ENCODE measurements at regions not wholly inside any gene's neighbourhood (a gene's known extent, or its start where the extent isn't known, plus 50 kb on each side); places are given as distances from the start of the nearest gene placed in this dataset.

DNA sequence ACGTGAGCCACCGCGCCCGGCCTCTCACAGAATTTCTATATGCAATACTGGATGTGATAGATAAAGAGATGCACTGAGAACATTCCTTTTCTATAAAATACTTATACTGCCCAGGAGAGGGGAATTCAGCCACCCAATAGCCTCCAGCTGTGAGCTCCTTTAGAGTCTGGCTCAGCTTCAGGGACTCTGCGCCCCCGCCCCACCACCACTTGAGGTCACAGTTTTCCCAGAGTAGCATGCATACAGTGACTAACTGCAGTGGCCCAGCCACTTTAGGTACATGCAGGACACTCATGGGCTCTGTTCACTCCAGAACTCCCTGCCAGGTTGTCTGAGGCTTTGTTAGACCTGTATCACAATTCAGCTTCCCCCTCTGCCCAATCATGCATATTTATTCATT lies 144.4 kb upstream of the TET2 start:
- Histone ChIP-seq H3K27me3 (ENCODE audit: insufficient read depth, low read length, poor library complexity, severe bottlenecking) (no peaks in the 10 kb centered on the region), H4K20me1 (ENCODE audit: insufficient read depth, low read length, poor library complexity, severe bottlenecking) (no peaks in the 10 kb centered on the region), H3K4me2 (ENCODE audit: low read depth, low read length, poor library complexity, severe bottlenecking) (no peak overlapping the region), H3K4me3 (ENCODE audit: low read length, poor library complexity, severe bottlenecking) (no peak overlapping the region), H3F3A (ENCODE audit: low read depth) (no peaks in the 10 kb centered on the region), H3K9ac (ENCODE audit: low read depth, low read length, poor library complexity, severe bottlenecking) (no peak overlapping the region), H3K79me2 (ENCODE audit: insufficient read depth, low read length) (no peaks in the 10 kb centered on the region), H3K9me2 (replicated peaks; ENCODE audit: low read depth, low read length) (no peaks in the 10 kb centered on the region), H3K9me3 (ENCODE audit: insufficient read depth, low read depth, low read length) (no peaks in the 10 kb centered on the region), H3K36me3 (ENCODE audit: insufficient read depth, low read length) (no peaks in the 10 kb centered on the region), H2AFZ (ENCODE audit: low read length) (no peak overlapping the region), H3K4me1 (ENCODE audit: insufficient read depth, low read length, poor library complexity, severe bottlenecking) (no peaks in the 10 kb centered on the region)
- TF ChIP-seq CTCF (conservative IDR thresholded peaks at IDR 0.05; ENCODE audit: low read length) (no peak), EZH2phosphoT487 (IDR thresholded peaks at IDR 0.05; ENCODE audit: borderline replicate concordance) (no peak)

DNA sequence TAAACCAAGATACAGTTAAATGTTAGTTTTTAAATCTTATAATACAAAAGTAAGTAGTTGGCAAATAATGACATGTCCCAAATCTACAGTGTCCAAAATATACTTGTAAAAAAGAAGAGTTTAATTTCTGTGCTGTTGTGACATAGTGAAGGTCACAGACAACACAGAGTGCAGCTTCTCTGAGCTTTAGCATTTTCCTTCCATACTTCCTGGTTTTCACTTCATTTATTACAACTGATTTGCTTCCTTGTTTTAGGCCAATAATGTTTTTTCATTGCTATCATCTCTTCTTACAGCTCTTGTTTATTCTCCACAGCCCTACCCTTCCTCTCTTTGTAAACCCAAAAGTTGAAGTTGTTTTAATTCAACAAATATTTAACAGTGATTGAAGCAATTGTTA lies 132.4 kb upstream of the TET2 start:
- Histone ChIP-seq H3K79me2 (ENCODE audit: insufficient read depth, low read length) (no peaks in the 10 kb centered on the region), H3K36me3 (ENCODE audit: insufficient read depth, low read length) (no peaks in the 10 kb centered on the region), H3K4me3 (ENCODE audit: low read length, poor library complexity, severe bottlenecking) (no peak overlapping the region), H2AFZ (ENCODE audit: low read length) (no peak overlapping the region), H3K9me3 (ENCODE audit: insufficient read depth, low read depth, low read length) (no peaks in the 10 kb centered on the region), H3K9me2 (replicated peaks; ENCODE audit: low read depth, low read length) (no peaks in the 10 kb centered on the region), H3F3A (ENCODE audit: low read depth) (no peaks in the 10 kb centered on the region), H3K4me2 (ENCODE audit: low read depth, low read length, poor library complexity, severe bottlenecking) (no peak overlapping the region), H3K4me1 (ENCODE audit: insufficient read depth, low read length, poor library complexity, severe bottlenecking) (no peaks in the 10 kb centered on the region), H4K20me1 (ENCODE audit: insufficient read depth, low read length, poor library complexity, severe bottlenecking) (no peaks in the 10 kb centered on the region), H3K27me3 (ENCODE audit: insufficient read depth, low read length, poor library complexity, severe bottlenecking) (no peaks in the 10 kb centered on the region), H3K9ac (ENCODE audit: low read depth, low read length, poor library complexity, severe bottlenecking) (no peak overlapping the region)
- no peak for TF ChIP-seq CTCF (conservative IDR thresholded peaks at IDR 0.05; ENCODE audit: low read length)

- no peaks in the 10 kb centered on the region for H3F3A ChIP-seq (ENCODE audit: low read depth)
- no peak overlapping the region for H2AFZ ChIP-seq (ENCODE audit: low read length)
- H3K27me3 ChIP-seq (ENCODE audit: insufficient read depth, low read length, poor library complexity, severe bottlenecking), result no peaks in the 10 kb centered on the region
- H3K4me2 ChIP-seq (ENCODE audit: low read depth, low read length, poor library complexity, severe bottlenecking), result no peak overlapping the region
- TF ChIP-seq CTCF (conservative IDR thresholded peaks at IDR 0.05; ENCODE audit: low read length) (no peak), EZH2phosphoT487 (IDR thresholded peaks at IDR 0.05; ENCODE audit: borderline replicate concordance) (no peak)
- H3K79me2 ChIP-seq (ENCODE audit: insufficient read depth, low read length), result no peaks in the 10 kb centered on the region
- no peaks in the 10 kb centered on the region for H3K9me3 ChIP-seq (ENCODE audit: insufficient read depth, low read depth, low read length)
- no peaks in the 10 kb centered on the region for H3K36me3 ChIP-seq (ENCODE audit: insufficient read depth, low read length)
- H3K9ac ChIP-seq (ENCODE audit: low read depth, low read length, poor library complexity, severe bottlenecking), result no peak overlapping the region
- no peaks in the 10 kb centered on the region for H3K4me1 ChIP-seq (ENCODE audit: insufficient read depth, low read length, poor library complexity, severe bottlenecking)
- H3K4me3 ChIP-seq (ENCODE audit: low read length, poor library complexity, severe bottlenecking), result no peak overlapping the region
- no peaks in the 10 kb centered on the region for H4K20me1 ChIP-seq (ENCODE audit: insufficient read depth, low read length, poor library complexity, severe bottlenecking)
- H3K9me2 ChIP-seq (replicated peaks; ENCODE audit: low read depth, low read length), result no peaks in the 10 kb centered on the region
These were observed 132.0 kb upstream of the TET2 start for GRCh38 chr4:105014635-105015034.

All from Loucy (cell line).